ENCODE measurements at regions not wholly inside any gene's neighbourhood (a gene's known extent, or its start where the extent isn't known, plus 50 kb on each side); places are given as distances from the start of the nearest gene placed in this dataset.

DNA sequence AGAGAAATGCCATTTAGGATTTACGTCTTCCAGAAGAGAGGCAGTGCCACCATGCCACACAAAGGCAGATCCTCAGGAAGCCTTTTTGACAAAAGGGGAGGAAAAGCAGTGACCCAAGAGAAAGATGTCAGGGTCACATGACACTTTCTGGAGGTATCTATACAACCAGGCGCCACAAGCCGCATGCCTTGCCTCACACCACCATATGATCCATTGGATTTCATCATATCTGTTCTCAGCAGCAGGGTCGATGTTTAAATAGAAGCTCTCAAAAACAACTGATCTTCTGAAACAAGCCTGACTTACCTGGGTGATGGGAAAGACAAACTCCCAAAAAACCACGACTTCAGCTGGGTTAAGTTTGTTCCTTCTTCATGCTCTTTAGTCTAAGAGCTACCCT, 52.5 kb upstream of the UNC5B start:
- no peak for DNase-seq

DNA sequence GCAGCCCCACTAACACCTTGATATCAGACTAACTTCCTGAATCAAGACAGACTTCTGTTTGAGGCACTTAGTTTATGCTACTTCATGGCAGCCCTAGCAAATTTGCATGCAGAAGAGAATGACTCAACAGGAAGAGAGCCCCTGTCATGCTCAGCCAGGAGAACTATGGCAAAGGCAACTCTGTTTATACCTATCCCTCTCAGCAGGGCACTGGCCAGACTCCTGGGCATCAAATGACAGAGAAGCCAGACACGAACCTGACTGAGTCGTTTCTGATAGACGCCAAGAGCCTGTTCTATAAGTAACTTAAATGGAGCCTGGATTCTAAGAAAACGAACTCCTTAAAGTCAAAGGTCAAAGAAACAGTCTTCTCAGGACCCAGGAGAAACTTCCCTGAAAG, 50.9 kb upstream of the UNC5B start:
- DNase-seq, result no peak
